Panc1 (cell line): ENCODE measurements at regions not wholly inside any gene's neighbourhood (a gene's known extent, or its start where the extent isn't known, plus 50 kb on each side); places are given as distances from the start of the nearest gene placed in this dataset.
"Not testable (repeated sequence)": the region's sequence is repeated elsewhere in the genome, so short reads cannot be mapped to it uniquely, and the experiment has no call there.

Experiments
- ATAC-seq: fragments of 200-7000 bp; cut with Tn5 transposase; 2 replicates; pipeline ENCODE4 v1.9.1; 2020; ENCODE audit warnings: mild to moderate bottlenecking, moderate library complexity
- BruUV-seq: library from RNA; stranded (reverse); fragments of 400-500 nt; replicated peaks from 2 replicates; lab custom pipeline; 2021; lab: Mats Ljungman, UMichigan
- CTCF ChIA-PET: fragments of 300-600 bp; sonication (Branson Sonifier 250); formaldehyde crosslinking; loops from one replicate; lab custom pipeline; 2022; ENCODE audit warnings: antibody characterized with exemption; lab: Charles Lee
- POLR2A ChIA-PET: fragments of 300-600 bp; sonication (Branson Sonifier 250); formaldehyde crosslinking; loops from one replicate; lab custom pipeline; 2022; ENCODE audit warnings: antibody characterized with exemption; lab: Charles Lee
- DNase-seq: peaks from one replicate; pipeline ENCODE4 v3.0.0-alpha.2; 2010; ENCODE audit warnings: low read depth, low spot score
- H3K27ac ChIP-seq: 2 replicates; pipeline ENCODE4 v1.5.1; 2011; ENCODE audit warnings: mild to moderate bottlenecking, low read length, inconsistent platforms
- H3K27me3 ChIP-seq: fragments of 200-500 bp; sonication (Bioruptor generic); 2 replicates; pipeline ENCODE4 v1.6.0; 2014; ENCODE audit warnings: low read length, inconsistent platforms; ENCODE audit not compliant: control insufficient read depth, insufficient read depth
- H3K36me3 ChIP-seq: fragments of 200-500 bp; sonication (Bioruptor generic); 2 replicates; pipeline ENCODE4 v1.5.1; 2014; ENCODE audit warnings: inconsistent platforms, mild to moderate bottlenecking, low read length, moderate library complexity; ENCODE audit not compliant: control insufficient read depth, insufficient read depth
- H3K4me1 ChIP-seq: 2 replicates; pipeline ENCODE4 v1.5.1; 2011; ENCODE audit warnings: inconsistent platforms, mild to moderate bottlenecking, low read length, moderate library complexity; ENCODE audit not compliant: control insufficient read depth, insufficient read depth
- H3K4me3 ChIP-seq, 2 experiments: 2 replicates each; pipeline ENCODE4 v1.5.1; 2011 to 2012; ENCODE audit warnings: low read depth in 2 of 2, low read length in 2 of 2, mild to moderate bottlenecking in 2 of 2, inconsistent platforms in 1 of 2, moderate library complexity in 1 of 2
- H3K9me3 ChIP-seq: fragments of 200-500 bp; sonication (Bioruptor generic); 2 replicates; pipeline ENCODE4 v1.5.1; 2014; ENCODE audit warnings: low read depth, mild to moderate bottlenecking, inconsistent platforms, low read length, moderate library complexity; ENCODE audit not compliant: control insufficient read depth, insufficient read depth
- CTCF ChIP-seq: fragments of 450-650 bp; IDR thresholded peaks from 2 replicates; pipeline ENCODE4 v1.5.1; 2017; ENCODE audit warnings: mild to moderate bottlenecking
- POLR2AphosphoS5 ChIP-seq: IDR thresholded peaks from 2 replicates; pipeline ENCODE4 v1.6.1; 2012; ENCODE audit warnings: mild to moderate bottlenecking, low read depth, low read length, moderate library complexity
- REST ChIP-seq, 2 experiments: IDR thresholded peaks; 2 replicates each; pipeline ENCODE4 v1.6.1; 2011 to 2012; ENCODE audit warnings: low read depth in 2 of 2, control low read depth in 1 of 2, low read length in 1 of 2, mild to moderate bottlenecking in 1 of 2, moderate library complexity in 1 of 2; ENCODE audit not compliant: insufficient read depth in 1 of 2
- SIN3A ChIP-seq: IDR thresholded peaks from 2 replicates; pipeline ENCODE4 v1.6.1; 2012; ENCODE audit warnings: low read depth, mild to moderate bottlenecking, low read length, moderate library complexity, borderline replicate concordance; ENCODE audit not compliant: insufficient read depth
- TCF7L2 ChIP-seq: IDR thresholded peaks from 2 replicates; pipeline ENCODE4 v1.6.1; 2011; ENCODE audit warnings: mild to moderate bottlenecking, low read depth, low read length, inconsistent platforms
- in situ Hi-C: cut with HindIII; loops from 2 replicates; pipeline ENCODE4 v1.10.0; 2016; ENCODE audit warnings: low sequenced_read_pairs, low pct_unique_long_range_greater_than_20kb
- intact Hi-C: fragments of 100-400 bp; cut with micrococcal nuclease; formaldehyde crosslinking; loops from one replicate; pipeline ENCODE4 v1.10.0; 2022; ENCODE audit not compliant: unreplicated experiment

GRCh38 chr3:22380253-22380652, 629.2 kb upstream of the ZNF385D start:
- Histone ChIP-seq H3K27ac (no peak overlapping the region), H3K27me3 (no peaks in the 10 kb centered on the region), H3K36me3 (no peaks in the 10 kb centered on the region), H3K4me1 (no peaks in the 10 kb centered on the region), H3K4me3 (no peak overlapping the region), H3K9me3 (no peaks in the 10 kb centered on the region)
- BruUV-seq: no TSS peak
- TF ChIP-seq CTCF: no peak
- no peak for TF ChIP-seq POLR2AphosphoS5
- TF ChIP-seq REST (IDR thresholded peaks at IDR 0.05; ENCODE audit: insufficient read depth in 1 of 2, low read depth in 2 of 2, low read length in 1 of 2): no peak
- TF ChIP-seq SIN3A: no peak
- TF ChIP-seq TCF7L2: no peak
- no peak for ATAC-seq
- in situ Hi-C loops: no loop called here
- POLR2A ChIA-PET: no interaction called here
- CTCF ChIA-PET: no interaction called here
- DNase-seq: no peak
- intact Hi-C loops: no loop called here

- DNase-seq, H3K4me3 ChIP-seq, H3K27me3 ChIP-seq, H3K4me1 ChIP-seq, CTCF ChIA-PET, H3K9me3 ChIP-seq, H3K27ac ChIP-seq, in situ Hi-C loops, intact Hi-C loops, H3K36me3 ChIP-seq, POLR2A ChIA-PET, BruUV-seq, ATAC-seq: not testable (repeated sequence)
These were observed 630.6 kb upstream of the ZNF385D start for GRCh38 chr3:22381564-22381963.

GRCh38 chr3:22383285-22383684, 632.3 kb upstream of the ZNF385D start:
- in situ Hi-C loops: no loop called here
- Histone ChIP-seq H3K4me1 (no peaks in the 10 kb centered on the region), H3K27ac (no peak overlapping the region), H3K36me3 (no peaks in the 10 kb centered on the region), H3K9me3 (no peaks in the 10 kb centered on the region), H3K4me3 (no peak overlapping the region), H3K27me3 (no peaks in the 10 kb centered on the region)
- POLR2A ChIA-PET: no interaction called here
- BruUV-seq: no TSS peak
- DNase-seq (no peak), ATAC-seq (no peak)
- intact Hi-C loops: no loop called here
- CTCF ChIA-PET: no interaction called here
- TF ChIP-seq TCF7L2 (no peak), POLR2AphosphoS5 (no peak), CTCF (no peak), SIN3A (no peak), REST (IDR thresholded peaks at IDR 0.05; ENCODE audit: insufficient read depth in 1 of 2, low read depth in 2 of 2, low read length in 1 of 2) (no peak)
